Epithelial cell of prostate (primary cell): ENCODE measurements at regions not wholly inside any gene's neighbourhood (a gene's known extent, or its start where the extent isn't known, plus 50 kb on each side); places are given as distances from the start of the nearest gene placed in this dataset.
"Not testable (repeated sequence)": the region's sequence is repeated elsewhere in the genome, so short reads cannot be mapped to it uniquely, and the experiment has no call there.

Experiments used
- DNase-seq: peaks from one replicate; pipeline ENCODE4 v3.0.0-alpha.2; 2011; ENCODE audit warnings: low read depth, low spot score
- H3K27ac ChIP-seq: fragments of 450-650 bp; 2 replicates; pipeline ENCODE4 v1.5.1; 2017; ENCODE audit warnings: mild to moderate bottlenecking

DNA sequence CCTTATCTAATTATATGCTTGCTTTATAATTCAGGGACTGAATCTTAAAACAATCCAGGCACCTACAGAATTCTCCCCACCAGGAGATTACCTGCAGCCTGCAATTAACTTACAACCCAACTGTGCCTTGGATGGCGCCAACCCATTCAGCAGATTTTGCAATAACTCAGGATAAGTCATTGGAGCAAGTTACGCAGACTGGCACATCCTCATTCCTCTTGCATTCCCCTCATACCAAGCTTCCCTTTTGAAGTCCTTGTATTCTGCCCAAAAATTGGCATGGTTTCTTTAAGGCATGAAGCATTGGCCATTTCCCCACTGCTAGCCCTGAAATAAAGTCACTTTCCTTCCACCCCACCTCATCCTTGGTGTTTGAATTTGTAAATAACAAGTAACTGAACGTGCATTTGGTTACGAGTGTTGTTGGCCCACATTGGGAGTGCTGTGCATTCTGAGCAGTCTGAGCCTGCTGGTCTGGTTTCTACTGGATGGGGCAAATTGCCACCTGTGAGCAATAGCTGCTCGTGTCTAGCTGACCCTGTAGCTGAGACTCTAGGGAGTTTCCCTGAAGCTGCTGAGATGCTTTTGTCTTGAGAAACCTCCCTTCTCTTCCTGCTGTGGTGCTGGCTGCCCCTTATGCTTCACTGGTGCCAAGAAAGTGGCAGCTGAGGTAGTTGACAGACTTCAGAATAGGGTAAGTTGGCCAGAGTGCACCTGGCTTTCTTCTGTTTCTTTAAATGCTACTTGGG lies 99.2 kb upstream of the SCAF11 start:
- DNase-seq: peak; percentile 72
- peak overlapping the region; percentile 35 for H3K27ac ChIP-seq

DNA sequence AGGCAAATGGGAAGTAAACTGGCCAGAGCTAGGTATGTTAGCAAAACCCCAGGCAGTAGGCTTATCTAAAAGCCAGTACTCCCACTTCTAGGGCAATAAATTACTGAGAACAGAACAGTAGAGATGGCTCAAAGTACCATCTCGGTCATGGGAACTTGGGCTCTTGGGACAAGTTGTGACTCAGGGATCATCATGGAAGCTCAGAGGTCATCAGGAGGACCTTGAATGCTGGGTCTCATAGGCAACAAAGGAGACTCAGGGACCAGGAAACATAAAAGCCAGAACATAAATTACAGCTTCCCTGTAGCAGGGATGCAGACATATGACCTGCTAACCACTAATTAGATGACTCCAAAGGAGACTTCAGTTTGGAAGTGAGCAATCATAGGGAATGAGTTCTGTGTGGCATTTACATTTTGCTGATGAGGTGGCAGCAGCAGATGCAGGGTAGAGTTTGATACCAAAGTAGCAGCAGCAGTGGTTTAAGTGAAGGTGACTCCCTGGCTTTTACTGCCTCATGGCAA lies 97.6 kb upstream of the SCAF11 start:
- no peak for DNase-seq
- no peak overlapping the region for H3K27ac ChIP-seq

- H3K27ac ChIP-seq: peak overlapping the region; percentile 50
- peak; percentile 46 for DNase-seq
These were observed 94.6 kb upstream of the SCAF11 start for GRCh38 chr12:46084666-46085631.

- DNase-seq: no peak
These were observed 92.3 kb upstream of the SCAF11 start for GRCh38 chr12:46082490-46083200.

DNA sequence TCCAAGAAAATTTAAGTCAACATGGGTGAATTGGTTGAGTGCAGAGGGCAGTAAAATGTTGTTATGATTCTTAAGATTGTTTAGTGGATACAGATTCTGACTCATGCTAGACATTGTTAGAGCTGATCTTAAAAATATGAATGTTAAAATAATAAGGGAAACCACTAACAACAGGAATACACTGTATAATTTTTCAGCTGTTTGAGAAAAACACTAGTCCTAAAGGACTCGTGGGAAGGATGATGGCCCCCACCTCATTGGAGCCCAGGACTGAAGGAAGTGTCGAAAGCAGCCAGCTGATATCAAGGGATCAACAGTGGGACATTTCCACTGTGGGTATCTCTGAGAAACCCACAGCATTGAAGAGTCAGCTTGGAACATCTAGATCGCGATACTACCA lies 82.9 kb upstream of the SCAF11 start:
- DNase-seq: no peak
- no peak overlapping the region for H3K27ac ChIP-seq

More at GRCh38 chr12:46082490-46083200, 92.3 kb upstream of the SCAF11 start:
- H3K27ac ChIP-seq: no peak overlapping the region

- peak overlapping the region; percentile 52 for H3K27ac ChIP-seq
These were observed 81.6 kb upstream of the SCAF11 start for GRCh38 chr12:46071769-46072624.

DNA sequence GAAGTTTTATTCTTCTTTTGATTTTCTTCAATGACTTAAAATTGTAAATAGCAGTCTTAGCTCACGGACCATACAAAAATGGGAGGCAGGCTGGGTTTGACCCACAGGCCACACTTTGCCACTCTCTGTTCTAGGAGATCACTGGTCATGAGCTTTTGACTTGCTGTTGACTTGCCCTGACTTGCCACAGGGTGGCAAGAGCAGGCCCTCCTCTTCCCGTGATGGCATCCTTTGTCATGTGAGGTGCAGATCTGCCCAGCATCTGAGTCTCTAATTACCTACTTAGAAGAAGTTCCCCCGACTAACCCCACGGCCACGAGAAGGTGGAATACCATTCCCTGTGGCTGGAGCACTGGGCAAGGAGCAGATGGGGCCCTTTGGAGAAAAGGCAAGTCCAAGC lies 81.0 kb upstream of the SCAF11 start:
- H3K27ac ChIP-seq: peak overlapping the region; percentile 52
- DNase-seq: no peak

More at GRCh38 chr12:46071769-46072624, 81.6 kb upstream of the SCAF11 start:
- no peak for DNase-seq

DNA sequence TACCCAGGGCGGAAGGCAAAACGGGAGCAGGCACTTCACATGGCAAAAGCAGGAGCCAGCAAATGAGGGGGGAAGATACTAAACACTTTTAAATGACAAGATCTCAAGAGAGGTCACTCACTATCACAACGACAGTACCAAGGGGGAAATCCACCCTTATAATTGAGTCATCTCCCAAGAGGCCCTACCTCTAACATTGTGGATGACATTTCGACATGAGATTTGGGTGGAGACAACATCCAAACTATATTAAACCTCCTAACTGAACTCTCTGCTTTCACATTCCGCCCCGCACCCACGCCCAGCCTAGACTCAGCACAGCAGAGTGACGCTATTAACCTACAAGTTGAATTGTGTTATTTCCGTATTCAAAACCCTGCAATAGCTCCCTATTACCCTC lies 76.7 kb upstream of the SCAF11 start:
- no peak for DNase-seq
- no peak overlapping the region for H3K27ac ChIP-seq

DNA sequence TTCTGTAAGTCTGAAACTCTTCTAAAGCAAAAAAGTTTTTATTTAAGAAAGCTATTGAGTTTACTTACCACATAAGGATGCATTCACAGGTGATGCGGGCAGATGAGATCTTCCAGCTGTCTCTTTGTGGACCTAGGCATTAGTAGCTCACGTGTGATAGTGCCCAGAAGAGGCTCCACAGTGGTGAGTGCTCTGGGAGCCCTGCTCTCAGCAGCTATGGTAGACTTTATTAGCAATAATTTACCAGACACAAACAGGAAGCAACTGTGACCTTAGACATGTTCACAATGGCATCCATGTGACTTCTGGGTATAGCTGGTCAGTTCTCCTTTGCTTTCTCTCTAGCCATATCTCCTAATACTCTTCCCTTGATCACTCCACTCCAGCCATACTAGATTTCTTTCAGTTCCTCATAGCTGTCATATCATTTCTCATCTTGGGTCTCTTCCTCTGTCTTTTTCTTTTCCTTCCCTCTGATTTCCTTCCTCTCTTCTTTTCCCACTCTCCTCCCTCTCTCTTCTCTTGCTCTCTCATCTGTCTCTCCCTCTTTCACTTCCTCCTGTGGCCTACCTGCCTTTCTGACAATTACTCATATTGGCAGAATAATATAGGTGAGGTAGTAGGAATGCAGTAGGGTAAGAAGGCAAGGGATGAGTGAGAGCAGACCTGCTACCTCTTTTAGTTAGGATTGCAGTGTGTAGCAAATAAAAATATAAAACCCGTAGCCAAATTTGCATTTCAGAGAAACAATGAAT lies 75.2 kb upstream of the SCAF11 start:
- DNase-seq: no peak
- H3K27ac ChIP-seq: no peak overlapping the region

- no peak for DNase-seq
- H3K27ac ChIP-seq: no peak overlapping the region
These were observed 74.2 kb upstream of the SCAF11 start for GRCh38 chr12:46064548-46064947.

GRCh38 chr12:46058697-46059096 lies 68.3 kb upstream of the SCAF11 start:
- not testable (repeated sequence) for DNase-seq, H3K27ac ChIP-seq

- no peak for DNase-seq
These were observed 60.4 kb upstream of the SCAF11 start for GRCh38 chr12:46050805-46051204.

GRCh38 chr12:46049665-46050064 lies 59.3 kb upstream of the SCAF11 start:
- H3K27ac ChIP-seq: no peak overlapping the region
- no peak for DNase-seq

More at GRCh38 chr12:46050805-46051204, 60.4 kb upstream of the SCAF11 start:
- H3K27ac ChIP-seq: no peak overlapping the region

GRCh38 chr12:46046436-46046835 lies 56.1 kb upstream of the SCAF11 start:
- H3K27ac ChIP-seq: no peak overlapping the region

DNA sequence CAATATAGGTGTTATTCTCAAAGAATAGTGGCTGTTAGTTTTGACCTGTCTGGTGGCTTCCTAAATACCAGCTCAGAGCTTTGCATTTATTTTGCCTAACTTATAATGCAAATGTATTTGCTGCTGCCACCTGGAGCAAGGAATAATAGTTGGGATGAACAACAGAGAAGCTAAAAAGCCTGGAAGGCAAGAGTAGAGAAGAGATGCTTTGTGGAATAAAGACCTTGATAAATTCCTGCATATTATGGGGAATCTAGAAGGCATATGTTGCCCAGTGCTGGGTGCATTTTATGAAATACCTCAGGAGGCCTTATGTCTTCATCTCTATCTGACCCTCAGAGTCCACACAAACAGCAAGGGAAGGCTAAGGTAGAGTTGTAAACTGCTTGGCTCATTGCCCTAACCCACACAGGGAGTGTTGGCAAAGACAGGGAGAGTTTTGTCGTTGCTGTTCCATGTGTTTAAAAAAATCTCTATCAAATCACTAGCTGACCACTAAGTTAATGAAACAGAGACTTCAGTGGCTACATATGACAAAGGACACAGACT lies 53.7 kb upstream of the SCAF11 start:
- no peak for DNase-seq
- H3K27ac ChIP-seq: no peak overlapping the region

More at GRCh38 chr12:46046436-46046835, 56.1 kb upstream of the SCAF11 start:
- no peak for DNase-seq
